PC-9 (cell line): ENCODE measurements at regions not wholly inside any gene's neighbourhood (a gene's known extent, or its start where the extent isn't known, plus 50 kb on each side); places are given as distances from the start of the nearest gene placed in this dataset.

Source experiments
- BruUV-seq: library from RNA; stranded (reverse); fragments of 400-500 nt; replicated peaks from 2 replicates; lab custom pipeline; 2021; lab: Mats Ljungman, UMichigan
- CTCF ChIA-PET: fragments of 300-600 bp; sonication (Branson Sonifier 250); formaldehyde crosslinking; loops from one replicate; lab custom pipeline; 2022; ENCODE audit warnings: antibody characterized with exemption; lab: Charles Lee
- POLR2A ChIA-PET: fragments of 300-600 bp; sonication (Branson Sonifier 250); formaldehyde crosslinking; loops from one replicate; lab custom pipeline; 2022; ENCODE audit warnings: antibody characterized with exemption; ENCODE audit not compliant: unreplicated experiment; lab: Charles Lee
- DNase-seq, 2 experiments: peaks; one replicate each; pipeline versions ENCODE4 v3.0.0 to v3.0.0-alpha.2; 2015 to 2022; ENCODE audit warnings: mixed read lengths in 1 of 2
- H2AFZ ChIP-seq: fragments of 200-600 bp; sonication (generic); 2 replicates; pipeline ENCODE4 v1.8.1; 2017; ENCODE audit warnings: antibody characterized with exemption
- H3F3A ChIP-seq: fragments of 200-600 bp; sonication (generic); 2 replicates; pipeline ENCODE4 v1.8.1; 2017; ENCODE audit warnings: antibody characterized with exemption, mild to moderate bottlenecking, low read depth; ENCODE audit not compliant: insufficient read depth
- H3K27ac ChIP-seq: fragments of 200-600 bp; sonication (generic); 2 replicates; pipeline ENCODE4 v1.6.1; 2016; ENCODE audit warnings: mixed run types
- H3K27me3 ChIP-seq: fragments of 200-600 bp; sonication (generic); 2 replicates; pipeline ENCODE4 v1.6.1; 2016; ENCODE audit warnings: low read depth, mixed run types; ENCODE audit not compliant: insufficient read depth
- H3K36me3 ChIP-seq: fragments of 200-600 bp; sonication (generic); 2 replicates; pipeline ENCODE4 v1.6.1; 2016; ENCODE audit warnings: low read depth, mixed run types
- H3K4me1 ChIP-seq: fragments of 200-600 bp; sonication (generic); replicated peaks from 2 replicates; pipeline ENCODE4 v1.6.1; 2016; ENCODE audit warnings: mixed run types; ENCODE audit not compliant: insufficient read depth
- H3K4me2 ChIP-seq: fragments of 200-600 bp; sonication (generic); 2 replicates; pipeline ENCODE4 v1.6.1; 2017; ENCODE audit warnings: mixed run types
- H3K4me3 ChIP-seq: fragments of 200-600 bp; sonication (generic); 2 replicates; pipeline ENCODE4 v1.6.1; 2016; ENCODE audit warnings: mixed run types
- H3K79me2 ChIP-seq: fragments of 200-600 bp; sonication (generic); 2 replicates; pipeline ENCODE4 v1.6.1; 2017; ENCODE audit warnings: low read depth, mixed run types
- H3K9me2 ChIP-seq: fragments of 200-600 bp; sonication (generic); 2 replicates; pipeline ENCODE4 v1.8.1; 2017; ENCODE audit warnings: mild to moderate bottlenecking; ENCODE audit not compliant: insufficient read depth
- H3K9me3 ChIP-seq: fragments of 200-600 bp; sonication (generic); 2 replicates; pipeline ENCODE4 v1.8.1; 2016; ENCODE audit warnings: low read depth; ENCODE audit not compliant: insufficient read depth
- H4K20me1 ChIP-seq: fragments of 200-600 bp; sonication (generic); 2 replicates; pipeline ENCODE4 v1.8.1; 2017; ENCODE audit not compliant: insufficient read depth
- EZH2 ChIP-seq: fragments of 200-600 bp; sonication (generic); IDR thresholded peaks from 2 replicates; pipeline ENCODE4 v1.8.0; 2017; ENCODE audit warnings: antibody characterized with exemption, low read depth
- intact Hi-C: fragments of 100-400 bp; cut with micrococcal nuclease; formaldehyde crosslinking; loops from one replicate; pipeline ENCODE4 v1.10.0; 2022; ENCODE audit not compliant: unreplicated experiment
- TF ChIP-seq, protein P1 (sequence below): fragments of 200-600 bp; sonication (generic); conservative IDR thresholded peaks from 2 replicates; pipeline ENCODE4 v1.6.1; 2017; ENCODE audit warnings: mixed run types, antibody characterized with exemption, mild to moderate bottlenecking, moderate library complexity

DNA sequence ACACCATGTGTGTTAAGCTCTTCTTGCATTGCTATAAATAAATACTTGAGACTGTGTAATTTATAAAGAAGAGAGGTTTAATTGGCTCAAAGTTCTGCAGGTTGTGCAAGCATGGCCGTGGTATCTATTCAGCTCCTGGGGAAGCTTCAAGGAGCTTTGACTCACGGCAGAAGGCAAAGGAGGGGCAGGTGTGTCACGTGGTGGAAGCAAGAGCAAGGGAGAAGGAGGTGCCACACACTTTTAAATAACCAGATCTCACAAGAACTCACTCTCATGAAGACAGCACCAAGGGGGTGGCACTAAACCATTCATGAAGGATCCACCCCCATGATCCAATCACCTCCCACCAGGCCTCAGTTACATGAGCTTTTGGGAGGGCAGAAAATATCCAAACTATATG lies 193.7 kb downstream of the ERMARD start:
- no peaks in the 10 kb centered on the region for H3K4me1 ChIP-seq
- intact Hi-C loops = no loop called here

DNA sequence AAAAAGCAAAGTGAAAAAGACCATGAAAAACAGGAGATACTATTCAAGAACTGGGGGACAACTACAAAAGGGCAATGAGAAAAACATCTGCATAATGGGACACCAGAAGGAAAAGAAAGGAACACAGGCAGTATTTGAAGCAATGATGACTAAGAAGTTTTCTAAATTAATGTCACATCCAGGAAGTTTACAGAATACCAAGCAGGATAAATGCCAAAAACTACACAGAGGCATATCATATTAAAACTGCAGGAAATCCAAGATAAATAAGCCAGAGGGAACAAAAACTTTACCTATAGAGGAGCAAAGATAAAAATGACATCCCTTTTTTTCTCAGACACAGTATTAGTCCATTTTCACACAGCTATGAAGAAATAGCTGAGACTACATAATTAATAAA lies 193.0 kb downstream of the ERMARD start:
- POLR2A ChIA-PET = no interaction called here

More for the DNA sequence above, 193.7 kb downstream of the ERMARD start:
- CTCF ChIA-PET = no interaction called here
- Histone ChIP-seq H3K4me2 (no peak overlapping the region), H3F3A (no peaks in the 10 kb centered on the region), H3K27ac (no peak overlapping the region), H3K4me3 (no peak overlapping the region), H2AFZ (no peak overlapping the region), H3K9me2 (no peaks in the 10 kb centered on the region), H4K20me1 (no peaks in the 10 kb centered on the region), H3K9me3 (no peaks in the 10 kb centered on the region), H3K27me3 (peaks cover 38% of the 10 kb centered on the region), H3K79me2 (no peaks in the 10 kb centered on the region), H3K36me3 (no peaks in the 10 kb centered on the region)
- no peak for DNase-seq
- BruUV-seq = no TSS peak
- POLR2A ChIA-PET = no interaction called here
- TF ChIP-seq, protein P1, sequence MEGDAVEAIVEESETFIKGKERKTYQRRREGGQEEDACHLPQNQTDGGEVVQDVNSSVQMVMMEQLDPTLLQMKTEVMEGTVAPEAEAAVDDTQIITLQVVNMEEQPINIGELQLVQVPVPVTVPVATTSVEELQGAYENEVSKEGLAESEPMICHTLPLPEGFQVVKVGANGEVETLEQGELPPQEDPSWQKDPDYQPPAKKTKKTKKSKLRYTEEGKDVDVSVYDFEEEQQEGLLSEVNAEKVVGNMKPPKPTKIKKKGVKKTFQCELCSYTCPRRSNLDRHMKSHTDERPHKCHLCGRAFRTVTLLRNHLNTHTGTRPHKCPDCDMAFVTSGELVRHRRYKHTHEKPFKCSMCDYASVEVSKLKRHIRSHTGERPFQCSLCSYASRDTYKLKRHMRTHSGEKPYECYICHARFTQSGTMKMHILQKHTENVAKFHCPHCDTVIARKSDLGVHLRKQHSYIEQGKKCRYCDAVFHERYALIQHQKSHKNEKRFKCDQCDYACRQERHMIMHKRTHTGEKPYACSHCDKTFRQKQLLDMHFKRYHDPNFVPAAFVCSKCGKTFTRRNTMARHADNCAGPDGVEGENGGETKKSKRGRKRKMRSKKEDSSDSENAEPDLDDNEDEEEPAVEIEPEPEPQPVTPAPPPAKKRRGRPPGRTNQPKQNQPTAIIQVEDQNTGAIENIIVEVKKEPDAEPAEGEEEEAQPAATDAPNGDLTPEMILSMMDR = no peak
- no peak for TF ChIP-seq EZH2

DNA sequence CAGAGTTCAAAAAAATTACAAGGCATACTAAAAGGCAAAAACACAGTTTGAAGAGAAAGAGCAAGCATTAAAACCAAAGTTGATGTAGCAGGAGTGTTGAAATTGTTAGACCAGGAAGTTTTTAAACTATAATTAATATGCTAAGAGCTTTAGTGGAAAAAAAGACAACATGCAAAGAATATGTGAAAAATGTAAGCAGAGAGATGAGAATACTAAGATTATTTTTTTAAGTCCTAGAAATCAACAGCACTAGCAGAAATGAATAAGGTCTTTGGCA lies 192.6 kb downstream of the ERMARD start:
- intact Hi-C loops = no loop called here
- ChIA-PET CTCF (no interaction called here), POLR2A (no interaction called here)
- Histone ChIP-seq H3K4me2 (no peak overlapping the region), H3K4me3 (no peak overlapping the region), H3K36me3 (no peaks in the 10 kb centered on the region), H4K20me1 (no peaks in the 10 kb centered on the region), H3K27me3 (peaks cover 49% of the 10 kb centered on the region), H3K9me2 (no peaks in the 10 kb centered on the region), H3K4me1 (no peaks in the 10 kb centered on the region), H2AFZ (no peak overlapping the region), H3K9me3 (no peaks in the 10 kb centered on the region), H3K27ac (no peak overlapping the region), H3F3A (no peaks in the 10 kb centered on the region), H3K79me2 (no peaks in the 10 kb centered on the region)
- no peak for DNase-seq
- TF ChIP-seq EZH2 = no peak
- TF ChIP-seq, protein P1 = no peak
- no TSS peak for BruUV-seq

More for the DNA sequence above, 193.0 kb downstream of the ERMARD start:
- Histone ChIP-seq H3K4me1 (no peaks in the 10 kb centered on the region), H3K27ac (no peak overlapping the region), H3K9me3 (no peaks in the 10 kb centered on the region), H3F3A (no peaks in the 10 kb centered on the region), H3K27me3 (peaks cover 45% of the 10 kb centered on the region), H2AFZ (no peak overlapping the region), H3K4me3 (no peak overlapping the region), H3K36me3 (no peaks in the 10 kb centered on the region), H4K20me1 (no peaks in the 10 kb centered on the region), H3K79me2 (no peaks in the 10 kb centered on the region), H3K4me2 (no peak overlapping the region), H3K9me2 (no peaks in the 10 kb centered on the region)
- BruUV-seq = no TSS peak
- CTCF ChIA-PET = no interaction called here
- intact Hi-C loops = no loop called here
- DNase-seq = no peak
- TF ChIP-seq, protein P1 = no peak
- no peak for TF ChIP-seq EZH2
